Testis (tissue), 2 donors: ENCODE measurements at regions not wholly inside any gene's neighbourhood (a gene's known extent, or its start where the extent isn't known, plus 50 kb on each side); places are given as distances from the start of the nearest gene placed in this dataset.
"Not testable (repeated sequence)": the region's sequence is repeated elsewhere in the genome, so short reads cannot be mapped to it uniquely, and the experiment has no call there.

Source experiments
- DNase-seq: peaks from one replicate; pipeline ENCODE4 v3.0.0-alpha.2; 2019
- H3K27ac ChIP-seq, 2 donors: fragments of 200-600 bp; sonication (generic); one replicate each; pipeline ENCODE4 v1.5.1; 2019
- H3K27me3 ChIP-seq: fragments of 200-600 bp; sonication (generic); one replicate; pipeline ENCODE4 v1.5.1; 2019
- H3K36me3 ChIP-seq: fragments of 200-600 bp; sonication (generic); one replicate; pipeline ENCODE4 v1.5.1; 2017; ENCODE audit warnings: low read depth; ENCODE audit errors: missing control alignments
- H3K4me1 ChIP-seq: fragments of 200-600 bp; sonication (generic); one replicate; pipeline ENCODE4 v1.5.1; 2019
- H3K4me3 ChIP-seq, 2 donors: fragments of 200-600 bp; sonication (generic); one replicate each; pipeline ENCODE4 v1.5.1; 2017 to 2019
- H3K9me3 ChIP-seq: fragments of 200-600 bp; sonication (generic); one replicate; pipeline ENCODE4 v1.5.1; 2017
- CTCF ChIP-seq, 3 experiments: fragments of 450-650 bp in 2 of 3; fragments of 200-600 bp in 1 of 3; sonication (generic) in 1 of 3; IDR thresholded peaks; one replicate each; pipeline ENCODE4 v1.5.1; 2016 to 2019; ENCODE audit warnings: antibody characterized with exemption in 3 of 3, mild to moderate bottlenecking in 2 of 3, moderate library complexity in 1 of 3
- POLR2A ChIP-seq: fragments of 450-650 bp; IDR thresholded peaks from one replicate; pipeline ENCODE4 v1.6.1; 2017; ENCODE audit warnings: antibody characterized with exemption, mild to moderate bottlenecking, moderate library complexity
- WGBS, 2 donors: methylation state at CpG; one replicate each; pipeline ENCODE4 v1.1.5; 2018; 5-methylcytosine and 5-hydroxymethylcytosine counted together
- intact Hi-C: fragments of 100-400 bp; cut with DNase I; formaldehyde crosslinking; loops from one replicate; pipeline ENCODE4 v1.15.1; 2023; ENCODE audit warnings: low total_unique reads

DNA sequence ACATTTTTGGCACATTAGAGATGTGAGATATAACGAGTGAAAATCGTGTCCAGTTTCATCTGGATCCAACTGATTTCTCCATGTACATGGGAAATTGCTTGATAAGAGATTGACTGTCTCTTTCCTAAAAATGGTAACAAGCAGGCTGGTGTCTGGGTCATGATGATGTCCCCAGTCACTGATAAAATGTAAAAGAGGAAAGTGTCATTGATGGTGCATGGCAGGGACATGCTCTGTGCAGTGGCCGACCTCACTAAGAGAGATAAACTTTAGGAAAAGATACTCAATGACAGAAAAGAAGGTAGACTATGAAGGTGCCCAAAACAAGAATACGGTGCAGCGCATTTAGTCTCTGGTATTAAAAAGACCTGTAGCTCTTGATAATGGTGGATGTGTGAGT, 1517.5 kb downstream of the RPIA start:
- no peaks in the 10 kb centered on the region for H3K9me3 ChIP-seq
- no peaks in the 10 kb centered on the region for H3K36me3 ChIP-seq
- no peak for DNase-seq
- TF ChIP-seq CTCF (IDR thresholded peaks at IDR 0.05) (no peak), POLR2A (no peak)
- H3K4me1 ChIP-seq = no peaks in the 10 kb centered on the region
- H3K4me3 ChIP-seq = no peak overlapping the region
- no peaks in the 10 kb centered on the region for H3K27me3 ChIP-seq
- 75 to 84% methylated on average over 5 of the region's 5 CpGs for WGBS, 2 donors
- no peak overlapping the region for H3K27ac ChIP-seq
- intact Hi-C loops = no loop called here

DNA sequence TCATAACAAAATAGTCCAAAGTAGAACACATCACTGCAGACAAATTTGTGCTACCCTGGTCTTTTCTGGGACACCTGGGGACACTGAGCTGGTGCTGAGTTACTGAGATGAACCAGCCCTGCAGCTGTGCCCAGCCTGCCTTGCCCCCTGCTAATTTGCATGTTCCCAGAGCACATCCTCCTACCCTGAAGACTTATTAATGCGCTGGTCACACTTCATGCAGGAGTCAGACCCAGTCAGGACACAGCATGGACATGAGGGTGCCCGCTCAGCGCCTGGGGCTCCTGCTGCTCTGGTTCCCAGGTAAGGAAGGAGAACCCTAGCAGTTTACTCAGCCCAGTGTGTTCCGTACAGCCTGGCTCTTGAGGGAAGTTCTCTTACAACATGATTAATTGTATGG, 1518.3 kb downstream of the RPIA start:
- WGBS, 2 donors = 94% methylated on average over 4 of the region's 4 CpGs; no CpG with 5 or more reads in 1 of the 2 donors
- Histone ChIP-seq H3K9me3 (no peaks in the 10 kb centered on the region), H3K27ac (no peak overlapping the region), H3K4me3 (no peak overlapping the region), H3K27me3 (no peaks in the 10 kb centered on the region), H3K4me1 (no peaks in the 10 kb centered on the region), H3K36me3 (no peaks in the 10 kb centered on the region)
- TF ChIP-seq CTCF (IDR thresholded peaks at IDR 0.05) (no peak), POLR2A (no peak)
- no peak for DNase-seq
- intact Hi-C loops = no loop called here

DNA sequence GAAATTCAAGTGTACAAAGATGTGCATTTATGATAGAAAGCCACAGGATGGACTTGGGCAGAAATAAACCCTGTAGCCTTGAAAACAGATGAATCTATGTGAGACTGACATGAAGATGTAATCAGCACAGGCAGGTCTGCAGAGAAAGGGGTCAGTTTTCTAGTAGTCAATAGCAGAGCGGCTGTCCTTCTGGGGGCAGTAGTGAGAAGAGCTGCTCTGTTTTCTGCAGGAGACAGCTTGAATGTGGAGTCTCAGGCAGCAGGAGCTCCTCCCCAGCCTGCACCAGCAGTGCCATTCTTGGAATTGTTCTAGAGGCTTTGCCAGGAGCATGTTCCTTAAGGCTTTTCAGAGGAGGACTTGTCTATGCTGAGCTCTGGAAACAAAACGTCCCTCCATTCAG, 1524.4 kb downstream of the RPIA start:
- WGBS, 2 donors = 55 to 67% methylated on average over 1 to 2 of the region's 2 CpGs
- intact Hi-C loops = not testable (repeated sequence)
- peak; percentile 20 for DNase-seq

DNA sequence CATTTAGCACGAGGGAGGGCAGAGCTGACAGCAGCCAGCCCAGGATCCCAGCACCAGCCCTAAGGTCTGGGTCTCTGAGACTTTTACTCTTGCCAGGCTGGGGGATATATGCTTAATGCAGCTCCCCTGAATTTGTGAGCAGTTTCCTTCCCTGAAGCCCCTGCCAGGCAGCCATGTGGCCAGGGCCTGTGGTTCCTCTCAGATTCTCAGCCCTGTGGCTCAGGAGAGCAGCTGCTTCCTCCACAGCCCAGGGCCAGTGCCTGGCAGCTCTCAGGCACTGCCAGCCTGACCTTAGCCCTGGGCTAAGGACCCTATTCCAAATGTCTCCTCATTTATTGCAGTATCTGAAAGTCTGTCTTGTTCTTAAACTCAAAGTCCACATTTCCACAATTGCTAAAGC, 1525.3 kb downstream of the RPIA start:
- H3K36me3 ChIP-seq, H3K4me3 ChIP-seq, intact Hi-C loops, H3K9me3 ChIP-seq, H3K27ac ChIP-seq, DNase-seq, H3K4me1 ChIP-seq, H3K27me3 ChIP-seq: not testable (repeated sequence)
- WGBS, 2 donors = 55 to 67% methylated on average over 1 of the region's 1 CpG

More for the DNA sequence above, 1524.4 kb downstream of the RPIA start:
- H3K27me3 ChIP-seq, H3K9me3 ChIP-seq, H3K27ac ChIP-seq, H3K4me1 ChIP-seq, H3K4me3 ChIP-seq, H3K36me3 ChIP-seq: not testable (repeated sequence)

DNA sequence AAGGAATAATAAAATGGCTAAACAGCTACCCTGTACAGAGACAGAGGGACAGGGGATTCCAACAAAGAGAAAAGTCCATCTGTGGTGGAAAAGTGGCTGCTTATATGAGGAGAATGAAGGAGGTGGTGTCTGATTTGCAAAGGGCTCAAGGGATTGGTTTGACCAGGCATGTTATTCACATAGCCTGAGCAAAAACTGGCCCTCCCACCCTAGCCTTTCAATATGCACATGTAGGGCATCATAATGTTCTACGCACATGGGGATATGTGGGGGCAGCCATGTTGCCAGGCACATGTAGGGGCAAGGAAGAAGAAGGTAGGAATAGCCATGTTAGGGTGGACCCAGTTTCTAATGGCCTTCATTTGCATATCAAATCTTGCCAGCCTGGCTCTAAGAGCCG, 1527.1 kb downstream of the RPIA start:
- intact Hi-C loops = not testable (repeated sequence)

DNA sequence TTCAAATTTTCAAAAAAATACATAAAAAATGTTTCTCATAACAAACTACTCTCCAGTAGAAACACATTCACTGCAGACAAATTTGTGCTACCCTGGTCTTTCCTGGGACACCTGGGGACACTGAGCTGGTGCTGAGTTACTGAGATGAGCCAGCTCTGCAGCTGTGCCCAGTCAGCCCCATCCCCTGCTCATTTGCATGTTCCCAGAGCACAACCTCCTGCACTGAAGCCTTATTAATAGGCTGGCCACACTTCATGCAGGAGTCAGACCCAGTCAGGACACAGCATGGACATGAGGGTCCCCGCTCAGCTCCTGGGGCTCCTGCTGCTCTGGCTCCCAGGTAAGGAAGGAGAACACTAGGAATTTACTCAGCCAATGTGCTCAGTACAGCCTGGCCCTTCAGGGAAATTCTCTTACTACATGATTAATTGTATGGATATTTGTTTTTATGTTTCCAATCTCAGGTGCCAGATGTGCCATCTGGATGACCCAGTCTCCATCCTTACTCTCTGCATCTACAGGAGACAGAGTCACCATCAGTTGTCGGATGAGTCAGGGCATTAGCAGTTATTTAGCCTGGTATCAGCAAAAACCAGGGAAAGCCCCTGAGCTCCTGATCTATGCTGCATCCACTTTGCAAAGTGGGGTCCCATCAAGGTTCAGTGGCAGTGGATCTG, 1529.3 kb downstream of the RPIA start:
- H3K4me1 ChIP-seq, H3K9me3 ChIP-seq, H3K27me3 ChIP-seq, intact Hi-C loops, DNase-seq, H3K4me3 ChIP-seq, H3K36me3 ChIP-seq, H3K27ac ChIP-seq: not testable (repeated sequence)
- WGBS, 2 donors = 75 to 84% methylated on average over 1 to 2 of the region's 2 CpGs

More for the DNA sequence above, 1527.1 kb downstream of the RPIA start:
- DNase-seq, H3K4me1 ChIP-seq, H3K36me3 ChIP-seq, H3K4me3 ChIP-seq, H3K27ac ChIP-seq, H3K27me3 ChIP-seq, H3K9me3 ChIP-seq: not testable (repeated sequence)
- 89% methylated on average over 1 of the region's 2 CpGs; no CpG with 5 or more reads in 1 of the 2 donors for WGBS, 2 donors

DNA sequence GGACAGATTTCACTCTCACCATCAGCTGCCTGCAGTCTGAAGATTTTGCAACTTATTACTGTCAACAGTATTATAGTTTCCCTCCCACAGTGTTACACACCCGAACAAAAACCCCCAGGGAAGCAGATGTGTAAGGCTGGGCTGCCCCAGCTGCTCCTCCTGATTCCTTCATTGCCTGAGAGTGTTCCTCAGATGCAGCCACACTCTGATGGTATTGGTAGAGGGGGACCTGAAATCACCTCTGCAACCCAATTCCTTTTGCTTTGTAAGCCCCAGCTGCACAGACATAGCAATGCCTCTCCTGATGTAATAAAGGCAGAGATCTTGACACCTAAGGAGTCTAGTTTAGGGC, 1529.8 kb downstream of the RPIA start:
- DNase-seq = no peak
- H3K4me3 ChIP-seq = no peak overlapping the region
- no peaks in the 10 kb centered on the region for H3K9me3 ChIP-seq
- H3K36me3 ChIP-seq = no peaks in the 10 kb centered on the region
- 43 to 80% methylated on average over 1 of the region's 1 CpG for WGBS, 2 donors
- no peaks in the 10 kb centered on the region for H3K4me1 ChIP-seq
- TF ChIP-seq CTCF (IDR thresholded peaks at IDR 0.05) = no peak
- TF ChIP-seq POLR2A = no peak
- H3K27ac ChIP-seq = no peak overlapping the region
- intact Hi-C loops = no loop called here
- no peaks in the 10 kb centered on the region for H3K27me3 ChIP-seq

DNA sequence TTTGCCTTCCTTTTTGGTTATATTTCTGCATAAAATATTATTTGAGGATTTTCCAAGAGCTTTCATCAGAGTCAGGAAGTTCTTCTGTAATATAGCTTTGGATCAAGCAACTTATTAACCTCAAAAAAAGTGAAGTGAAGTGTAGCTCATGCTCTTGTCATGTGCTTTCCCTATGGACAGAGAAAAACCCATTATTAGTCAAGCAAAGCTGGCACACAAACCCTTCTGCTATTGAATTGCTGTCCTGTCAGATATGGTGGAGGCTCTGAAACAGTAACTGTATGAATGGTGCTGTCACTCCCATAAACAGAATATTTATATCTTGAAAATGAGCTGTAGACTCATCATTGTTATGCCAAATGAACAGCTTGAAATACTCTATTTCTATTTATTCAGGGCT, 1533.3 kb downstream of the RPIA start:
- H3K27ac ChIP-seq, intact Hi-C loops, DNase-seq, H3K9me3 ChIP-seq, H3K36me3 ChIP-seq, H3K4me3 ChIP-seq, H3K27me3 ChIP-seq, H3K4me1 ChIP-seq: not testable (repeated sequence)
